ENCODE measurements at regions not wholly inside any gene's neighbourhood (a gene's known extent, or its start where the extent isn't known, plus 50 kb on each side); places are given as distances from the start of the nearest gene placed in this dataset.

GRCh38 chr5:166936351-166936750 lies 1355.1 kb upstream of the WWC1 start:
- H3K36me3 ChIP-seq (ENCODE audit: control insufficient read depth, insufficient read depth, low read length): no peaks in the 10 kb centered on the region
- no peaks in the 10 kb centered on the region for H3K27me3 ChIP-seq (ENCODE audit: control insufficient read depth, insufficient read depth, low read length)
- FAIRE-seq (no peak), DNase-seq (ENCODE audit: low read depth) (no peak)
- no peak overlapping the region for H3K4me3 ChIP-seq (ENCODE audit: low read depth, low read length)
- TF ChIP-seq, protein P1, sequence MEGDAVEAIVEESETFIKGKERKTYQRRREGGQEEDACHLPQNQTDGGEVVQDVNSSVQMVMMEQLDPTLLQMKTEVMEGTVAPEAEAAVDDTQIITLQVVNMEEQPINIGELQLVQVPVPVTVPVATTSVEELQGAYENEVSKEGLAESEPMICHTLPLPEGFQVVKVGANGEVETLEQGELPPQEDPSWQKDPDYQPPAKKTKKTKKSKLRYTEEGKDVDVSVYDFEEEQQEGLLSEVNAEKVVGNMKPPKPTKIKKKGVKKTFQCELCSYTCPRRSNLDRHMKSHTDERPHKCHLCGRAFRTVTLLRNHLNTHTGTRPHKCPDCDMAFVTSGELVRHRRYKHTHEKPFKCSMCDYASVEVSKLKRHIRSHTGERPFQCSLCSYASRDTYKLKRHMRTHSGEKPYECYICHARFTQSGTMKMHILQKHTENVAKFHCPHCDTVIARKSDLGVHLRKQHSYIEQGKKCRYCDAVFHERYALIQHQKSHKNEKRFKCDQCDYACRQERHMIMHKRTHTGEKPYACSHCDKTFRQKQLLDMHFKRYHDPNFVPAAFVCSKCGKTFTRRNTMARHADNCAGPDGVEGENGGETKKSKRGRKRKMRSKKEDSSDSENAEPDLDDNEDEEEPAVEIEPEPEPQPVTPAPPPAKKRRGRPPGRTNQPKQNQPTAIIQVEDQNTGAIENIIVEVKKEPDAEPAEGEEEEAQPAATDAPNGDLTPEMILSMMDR (IDR thresholded peaks at IDR 0.05; ENCODE audit: insufficient read depth, low read length, severe bottlenecking): no peak

DNA sequence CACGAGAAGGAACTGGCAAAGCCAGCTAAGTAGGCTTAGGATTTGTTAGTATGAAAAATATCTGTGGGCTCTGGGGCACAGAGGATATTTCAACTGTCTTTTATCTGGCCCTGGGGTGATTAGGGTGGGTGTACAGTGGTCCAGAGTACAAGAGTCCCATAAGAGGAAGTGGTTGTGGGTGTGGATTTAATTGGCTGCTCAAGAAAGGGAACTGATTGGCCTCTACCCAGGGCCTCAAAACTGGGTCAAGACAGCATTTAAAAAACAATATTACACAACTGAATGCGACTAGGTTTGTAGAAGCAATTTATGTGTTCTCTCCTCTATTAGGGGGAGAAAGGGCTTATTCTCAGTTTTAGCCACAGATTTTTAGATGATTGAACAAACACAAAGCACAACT lies 1353.4 kb upstream of the WWC1 start:
- TF ChIP-seq, protein P1 (IDR thresholded peaks at IDR 0.05; ENCODE audit: insufficient read depth, low read length, severe bottlenecking): no peak
- FAIRE-seq: no peak

DNA sequence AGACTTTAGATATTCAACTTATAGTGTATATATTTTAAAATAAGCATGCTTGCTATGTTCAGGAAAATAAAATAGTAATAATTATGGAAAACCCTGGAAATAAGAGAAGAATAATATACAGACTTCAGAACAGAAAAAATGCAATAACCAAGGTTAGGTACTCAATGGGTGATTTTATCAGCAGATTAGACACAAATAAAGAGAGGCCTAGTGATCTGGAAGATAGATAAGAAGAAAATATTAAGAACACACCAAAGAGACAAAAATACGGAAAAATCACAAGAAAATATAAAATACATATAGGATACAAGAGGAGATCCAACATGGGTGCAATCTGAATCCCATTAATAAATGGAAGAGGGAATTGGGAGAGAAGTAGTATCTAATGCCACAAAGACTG lies 1348.5 kb upstream of the WWC1 start:
- FAIRE-seq (no peak), DNase-seq (ENCODE audit: low read depth) (no peak)
- Histone ChIP-seq H3K4me3 (ENCODE audit: low read depth, low read length) (no peak overlapping the region), H3K36me3 (ENCODE audit: control insufficient read depth, insufficient read depth, low read length) (no peaks in the 10 kb centered on the region), H3K27me3 (ENCODE audit: control insufficient read depth, insufficient read depth, low read length) (no peaks in the 10 kb centered on the region)
- TF ChIP-seq, protein P1 (IDR thresholded peaks at IDR 0.05; ENCODE audit: insufficient read depth, low read length, severe bottlenecking): no peak

More for the DNA sequence above, 1353.4 kb upstream of the WWC1 start:
- H3K27me3 ChIP-seq (ENCODE audit: control insufficient read depth, insufficient read depth, low read length): no peaks in the 10 kb centered on the region
- DNase-seq (ENCODE audit: low read depth): no peak
- no peak overlapping the region for H3K4me3 ChIP-seq (ENCODE audit: low read depth, low read length)
- H3K36me3 ChIP-seq (ENCODE audit: control insufficient read depth, insufficient read depth, low read length): no peaks in the 10 kb centered on the region

DNA sequence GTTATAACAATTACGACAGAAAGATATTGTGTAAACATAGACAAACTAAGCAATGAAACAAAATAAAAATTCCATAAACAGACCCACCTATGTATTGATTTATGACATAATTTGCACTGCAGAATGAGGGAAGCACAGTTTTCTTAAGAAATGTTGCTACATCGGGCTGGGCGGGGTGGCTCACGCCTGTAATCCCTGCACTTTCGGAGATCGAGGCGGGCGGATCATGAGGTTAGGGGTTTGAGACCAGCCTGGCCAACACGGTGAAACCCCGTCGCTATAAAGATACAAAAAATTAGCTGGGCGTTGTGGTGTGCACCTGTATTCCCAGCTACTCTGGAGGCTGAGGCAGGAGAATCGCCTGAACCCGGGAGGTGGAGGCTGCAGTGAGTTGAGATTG lies 1344.4 kb upstream of the WWC1 start:
- no peaks in the 10 kb centered on the region for H3K36me3 ChIP-seq (ENCODE audit: control insufficient read depth, insufficient read depth, low read length)
- TF ChIP-seq, protein P1 (IDR thresholded peaks at IDR 0.05; ENCODE audit: insufficient read depth, low read length, severe bottlenecking): no peak
- DNase-seq (ENCODE audit: low read depth): no peak
- no peak overlapping the region for H3K4me3 ChIP-seq (ENCODE audit: low read depth, low read length)
- no peak for FAIRE-seq
- no peaks in the 10 kb centered on the region for H3K27me3 ChIP-seq (ENCODE audit: control insufficient read depth, insufficient read depth, low read length)

GRCh38 chr5:166948679-166949078 lies 1342.8 kb upstream of the WWC1 start:
- no peaks in the 10 kb centered on the region for H3K36me3 ChIP-seq (ENCODE audit: control insufficient read depth, insufficient read depth, low read length)
- TF ChIP-seq, protein P1 (IDR thresholded peaks at IDR 0.05; ENCODE audit: insufficient read depth, low read length, severe bottlenecking): no peak
- no peak for DNase-seq (ENCODE audit: low read depth)
- no peak overlapping the region for H3K4me3 ChIP-seq (ENCODE audit: low read depth, low read length)
- no peak for FAIRE-seq
- H3K27me3 ChIP-seq (ENCODE audit: control insufficient read depth, insufficient read depth, low read length): no peaks in the 10 kb centered on the region

DNA sequence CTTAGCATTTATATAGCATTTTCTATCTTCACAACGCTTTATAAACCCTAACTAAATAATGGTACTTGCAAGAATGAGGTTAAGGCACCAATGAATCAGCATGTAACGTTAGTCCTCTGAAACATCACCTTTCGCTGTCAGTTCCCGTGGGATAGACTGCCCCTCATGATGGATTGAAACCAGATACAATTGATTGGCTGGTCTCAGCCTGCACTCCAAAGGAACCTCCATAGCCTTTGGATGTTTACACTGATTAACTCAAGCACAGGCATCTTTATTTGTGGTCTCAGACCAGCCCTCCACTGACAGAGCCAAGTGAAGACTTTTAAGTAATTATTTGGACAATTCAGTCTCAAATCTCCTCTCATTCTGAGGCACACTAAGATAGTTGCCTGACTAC lies 1339.4 kb upstream of the WWC1 start:
- TF ChIP-seq, protein P1 (IDR thresholded peaks at IDR 0.05; ENCODE audit: insufficient read depth, low read length, severe bottlenecking): no peak
- FAIRE-seq (no peak), DNase-seq (ENCODE audit: low read depth) (no peak)
- no peak overlapping the region for H3K4me3 ChIP-seq (ENCODE audit: low read depth, low read length)
- H3K36me3 ChIP-seq (ENCODE audit: control insufficient read depth, insufficient read depth, low read length): no peaks in the 10 kb centered on the region
- H3K27me3 ChIP-seq (ENCODE audit: control insufficient read depth, insufficient read depth, low read length): no peaks in the 10 kb centered on the region

Measured in bronchial epithelial cell (primary cell).